T47D (cell line): ENCODE measurements at regions not wholly inside any gene's neighbourhood (a gene's known extent, or its start where the extent isn't known, plus 50 kb on each side); places are given as distances from the start of the nearest gene placed in this dataset.

Experiments used
- DNase-seq, 2 experiments: peaks; one replicate each; pipeline versions ENCODE4 v3.0.0 to v3.0.0-alpha.2; 2011 to 2012; ENCODE audit warnings: low read depth in 1 of 2, low spot score in 1 of 2
- JUND ChIP-seq: IDR thresholded peaks from 2 replicates; pipeline ENCODE4 v1.6.1; 2012; ENCODE audit warnings: low read depth
- in situ Hi-C: cut with HindIII; loops from 2 replicates; pipeline ENCODE4 v1.10.0; 2016; ENCODE audit warnings: low sequenced_read_pairs, low pct_unique_long_range_greater_than_20kb

DNA sequence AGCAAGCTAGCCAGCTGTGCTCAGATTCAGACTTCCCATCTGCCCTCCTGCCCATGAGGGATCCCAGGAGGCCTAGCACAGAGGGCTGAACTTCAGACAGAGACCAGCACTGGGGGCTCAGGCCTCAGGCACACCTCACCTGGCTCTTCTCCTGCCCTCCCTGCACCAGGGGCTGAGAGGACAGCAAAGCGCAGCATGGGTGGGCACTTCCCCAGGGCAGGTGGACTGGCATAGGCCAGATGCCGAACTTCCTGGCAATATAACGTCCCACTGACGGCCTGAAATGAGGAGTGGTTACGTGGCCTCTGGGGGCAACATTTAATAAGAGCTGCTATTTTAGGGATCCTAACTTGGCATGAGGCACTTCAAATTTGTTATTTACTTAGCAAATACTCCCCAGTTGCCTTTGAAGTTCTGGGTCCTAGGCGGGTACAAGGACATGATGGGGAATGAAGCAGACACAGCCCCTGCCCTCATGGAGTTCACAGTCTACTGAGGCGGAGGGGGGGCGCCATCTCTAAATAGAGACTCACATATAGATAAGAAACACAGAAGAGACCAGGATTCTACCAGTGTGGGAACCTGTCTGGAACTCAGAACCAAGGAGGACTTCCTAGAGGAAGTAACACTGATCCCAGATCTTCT, 101.8 kb upstream of the ZMIZ1 start:
- in situ Hi-C loops: no loop called here
- no peak for DNase-seq
- no peak for TF ChIP-seq JUND

DNA sequence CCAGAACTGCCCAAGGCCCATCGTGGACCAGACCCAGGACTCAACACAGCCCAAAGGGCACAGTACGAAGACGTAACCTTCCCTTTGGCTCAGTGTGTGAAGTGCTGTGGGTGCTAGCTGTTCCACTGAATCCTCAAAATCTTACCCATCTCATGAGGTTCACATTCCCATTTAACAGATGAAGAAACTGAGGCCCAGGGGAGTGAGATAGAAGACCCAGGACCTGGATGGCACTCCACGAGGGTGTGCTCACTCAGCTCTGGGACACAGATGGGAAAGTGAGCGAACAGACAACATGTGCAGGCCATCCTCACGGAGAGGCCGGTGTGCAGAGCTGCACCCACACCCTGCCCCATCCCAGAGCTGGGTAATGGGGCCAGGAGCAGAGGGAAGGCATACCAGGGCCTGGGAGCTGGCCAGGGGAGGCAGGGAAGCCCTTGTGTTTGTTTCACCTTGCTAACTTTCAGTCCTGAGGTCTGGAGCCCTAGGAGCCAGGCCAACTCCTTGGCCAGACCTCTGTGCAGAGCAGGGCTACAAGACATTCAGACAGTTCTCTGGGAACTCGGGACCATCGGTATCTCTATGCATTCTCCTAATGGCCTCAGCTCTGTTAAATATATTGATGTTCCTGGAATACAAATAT, 100.3 kb upstream of the ZMIZ1 start:
- no peak for TF ChIP-seq JUND
- DNase-seq: no peak
- in situ Hi-C loops: no loop called here

DNA sequence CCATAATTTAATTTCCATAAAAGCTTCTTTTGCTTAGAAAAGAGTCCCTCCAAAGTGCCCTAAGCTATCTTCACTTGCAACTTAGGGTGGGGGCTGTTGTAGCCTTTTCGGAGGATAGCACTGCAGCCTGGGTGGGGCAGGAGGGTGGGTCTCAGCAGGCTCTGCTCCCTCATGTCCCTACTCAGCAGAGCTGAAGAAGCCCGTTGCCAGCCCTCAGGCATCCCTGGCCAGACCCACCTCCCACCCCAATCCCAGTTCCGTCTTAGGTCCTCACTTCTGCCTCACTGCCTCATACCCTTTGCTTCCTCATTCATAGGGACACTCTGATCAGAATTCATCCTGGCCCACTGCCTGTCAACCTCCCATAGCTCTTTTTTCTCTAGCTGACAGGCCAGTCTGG, 99.8 kb upstream of the ZMIZ1 start:
- DNase-seq: no peak
- no peak for TF ChIP-seq JUND
- in situ Hi-C loops: no loop called here

DNA sequence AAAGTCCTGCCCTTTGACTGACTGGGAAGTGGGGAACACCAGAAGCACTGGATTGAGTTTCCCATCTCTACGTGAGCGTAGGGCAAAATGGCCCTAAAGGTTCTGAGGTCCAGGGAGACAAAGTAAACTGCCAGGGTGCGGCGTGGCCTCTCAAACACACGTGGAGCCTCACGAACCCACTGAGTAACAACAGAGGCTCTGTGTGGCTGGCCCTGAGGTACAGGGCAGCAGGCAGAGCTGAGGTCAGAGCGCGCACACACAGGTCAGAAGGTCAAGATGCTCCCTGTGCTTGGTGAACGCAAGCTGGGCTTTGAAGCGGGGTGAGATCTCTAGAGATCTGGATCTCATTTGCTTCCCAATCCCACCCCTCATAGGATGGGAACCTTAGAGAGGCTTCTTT, 99.0 kb upstream of the ZMIZ1 start:
- TF ChIP-seq JUND: no peak
- in situ Hi-C loops: no loop called here
- DNase-seq: no peak

DNA sequence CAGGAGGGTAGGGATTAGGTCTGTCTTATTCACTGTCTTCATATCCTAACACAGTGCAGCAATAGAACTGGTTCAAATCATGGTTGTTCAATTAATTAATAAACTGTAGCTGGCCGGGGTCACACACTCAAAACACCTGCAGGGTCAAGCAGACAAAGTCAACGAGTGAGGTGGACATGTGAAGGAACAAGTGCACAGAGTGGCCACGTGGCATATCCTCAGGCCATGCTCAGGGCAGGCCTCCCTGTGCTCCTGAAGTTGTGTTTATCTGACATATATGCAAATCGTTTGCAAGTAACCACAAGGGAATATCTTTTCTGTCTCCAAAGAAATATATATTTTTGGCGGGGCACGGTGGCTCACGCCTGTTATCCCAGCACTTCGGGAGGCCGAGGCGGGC, 98.5 kb upstream of the ZMIZ1 start:
- TF ChIP-seq JUND: no peak
- DNase-seq: no peak
- in situ Hi-C loops: no loop called here

DNA sequence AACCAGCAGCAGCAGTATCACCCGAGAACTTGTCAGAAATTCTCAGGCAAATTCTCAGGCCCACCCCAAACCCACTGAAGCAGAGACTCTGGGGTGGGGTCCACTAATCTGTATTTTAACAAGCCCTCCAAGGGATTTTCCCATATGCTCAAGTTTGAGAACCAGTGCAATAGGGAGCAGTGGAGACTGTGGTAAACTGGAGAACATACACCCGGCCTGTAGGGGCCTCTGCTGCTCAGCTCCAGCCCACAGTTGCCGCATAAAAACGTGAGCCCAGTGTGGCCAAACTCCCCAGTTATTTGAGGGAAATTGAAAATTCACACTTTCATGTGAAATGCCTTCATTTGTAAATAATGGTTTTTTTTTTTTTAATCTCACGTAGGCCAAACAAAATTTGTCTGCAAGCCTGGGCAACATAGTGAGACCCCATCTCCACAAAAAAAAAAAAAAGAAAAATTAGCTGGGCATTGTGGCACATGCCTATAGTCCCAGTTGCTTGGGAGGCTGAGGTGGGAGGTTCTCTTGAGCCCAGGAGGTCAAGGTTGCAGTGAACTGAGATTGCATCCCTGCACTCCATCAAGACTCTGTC, 97.6 kb upstream of the ZMIZ1 start:
- no peak for DNase-seq
- in situ Hi-C loops: no loop called here
- TF ChIP-seq JUND: no peak

DNA sequence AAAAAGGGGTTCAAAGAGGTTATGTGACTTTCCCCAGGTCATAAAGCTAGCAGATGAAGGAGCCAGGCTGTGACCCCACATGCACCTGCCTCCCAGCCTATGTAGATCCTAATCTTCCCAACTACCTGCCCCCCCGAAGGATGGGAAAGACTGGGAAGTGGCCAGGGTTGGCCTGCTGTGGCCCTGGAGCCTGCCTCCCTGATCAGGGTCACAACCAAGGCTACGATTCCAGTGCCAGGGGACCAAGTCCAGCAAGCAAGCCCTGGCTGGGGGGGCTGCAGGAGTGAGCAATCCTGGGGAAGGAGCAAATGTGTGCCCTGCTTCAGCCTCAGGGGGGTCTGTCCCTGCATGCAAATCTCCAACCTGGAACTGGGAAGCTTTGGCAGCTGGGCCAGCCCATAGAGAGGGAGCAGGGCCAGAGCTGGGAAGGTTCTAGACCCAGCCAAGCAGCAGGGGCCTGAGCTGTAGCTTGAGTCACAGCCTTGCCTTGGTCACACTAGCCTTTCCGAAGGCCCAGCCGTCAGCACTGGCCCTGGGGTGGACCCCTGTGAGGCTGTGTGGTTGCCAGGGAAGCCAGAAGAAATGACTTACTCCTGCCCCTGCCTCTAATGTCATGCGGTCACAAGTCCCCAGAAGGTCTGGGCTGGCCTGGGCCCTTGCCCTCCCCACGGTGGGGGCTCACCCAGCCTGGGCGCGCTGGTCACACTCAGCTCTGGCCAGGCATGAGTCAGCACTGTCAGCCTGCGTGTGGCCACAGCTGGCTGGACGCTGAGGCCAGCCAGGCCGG, 96.4 kb upstream of the ZMIZ1 start:
- peak in 1 of 2 experiments; percentile 53 for DNase-seq
- no peak for TF ChIP-seq JUND
- in situ Hi-C loops: no loop called here

DNA sequence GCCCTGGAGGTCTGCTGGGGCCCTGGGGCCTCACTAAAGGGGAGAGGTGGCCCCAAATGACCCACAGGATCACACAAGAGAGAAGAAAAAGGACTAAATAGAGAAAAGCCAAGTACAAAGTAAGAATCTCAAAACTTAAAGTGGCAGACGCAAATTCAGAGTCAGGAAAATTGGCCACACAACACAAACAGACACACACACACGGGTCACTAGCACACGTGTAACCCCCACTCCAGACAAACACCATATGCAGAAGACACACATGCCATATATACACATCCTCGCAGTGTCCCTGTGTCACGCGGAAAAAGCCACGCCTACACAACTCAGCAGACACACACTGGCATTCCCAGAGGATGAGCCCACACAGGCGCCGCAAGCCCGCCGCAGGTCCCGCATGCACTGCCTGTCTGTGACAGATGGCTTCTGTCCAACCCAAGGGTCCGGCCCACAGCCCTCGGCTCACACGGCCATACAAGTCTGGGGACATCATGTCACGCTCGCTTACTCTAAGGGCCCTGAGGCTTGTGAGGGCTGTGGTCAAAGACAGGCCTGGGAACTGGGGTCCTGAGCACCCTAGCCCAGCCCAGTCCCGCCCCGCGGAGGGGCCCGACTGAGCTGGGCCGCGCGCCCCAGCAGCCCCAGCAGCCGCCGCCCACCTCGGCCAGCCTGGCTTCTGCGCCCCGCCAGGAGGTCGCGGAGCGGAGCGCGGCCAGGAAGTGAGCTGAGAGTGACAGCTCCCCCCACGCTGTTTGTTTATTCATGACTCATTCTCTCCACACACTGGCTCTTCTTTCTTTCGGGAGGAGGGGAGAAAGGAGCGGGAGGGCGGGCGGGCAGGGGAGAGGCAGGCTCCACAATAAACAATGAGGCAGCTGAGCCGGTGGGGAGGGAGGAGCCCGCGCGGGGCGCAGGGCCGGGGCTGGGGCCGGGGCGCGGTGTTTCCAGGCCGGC, 95.5 kb upstream of the ZMIZ1 start:
- in situ Hi-C loops: no loop called here
- DNase-seq: peak; percentile 96 to 97
- TF ChIP-seq JUND: no peak

DNA sequence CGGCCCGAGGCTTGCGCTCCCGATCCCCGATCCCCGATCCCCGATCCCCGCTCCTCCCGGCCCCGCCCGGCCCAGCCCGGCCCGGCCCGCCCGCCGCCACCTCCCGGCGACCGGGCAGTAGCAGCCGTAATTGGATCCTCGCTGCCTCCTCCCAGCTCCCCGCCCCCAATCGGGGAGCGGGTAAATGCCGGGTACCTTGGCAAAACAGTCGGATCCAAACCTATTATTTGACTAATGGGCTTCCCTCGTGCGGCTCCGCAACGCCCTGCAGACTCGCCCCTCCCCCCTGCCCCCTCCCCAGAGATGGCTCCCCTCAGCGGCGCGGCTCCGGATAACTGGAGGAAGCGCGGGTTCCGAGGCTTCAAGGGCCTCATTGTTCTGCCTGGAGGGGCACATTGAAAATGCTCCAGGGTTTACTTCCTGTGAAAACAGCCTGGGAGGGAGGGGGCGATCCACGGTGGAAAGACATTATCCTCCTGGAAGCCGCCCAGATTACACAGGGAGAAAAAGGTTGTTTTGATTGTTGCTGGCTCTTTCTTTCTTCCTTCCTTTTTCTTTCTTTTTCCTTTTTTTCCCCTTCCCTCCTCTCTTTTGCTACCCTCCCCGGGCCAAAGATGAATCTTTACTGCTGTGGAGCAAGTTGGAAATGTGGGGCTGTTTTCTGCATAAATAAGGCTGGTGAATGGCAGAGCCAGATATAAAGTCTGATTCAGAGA, 94.7 kb upstream of the ZMIZ1 start:
- no peak for TF ChIP-seq JUND
- in situ Hi-C loops: no loop called here
- DNase-seq: peak; percentile 87

DNA sequence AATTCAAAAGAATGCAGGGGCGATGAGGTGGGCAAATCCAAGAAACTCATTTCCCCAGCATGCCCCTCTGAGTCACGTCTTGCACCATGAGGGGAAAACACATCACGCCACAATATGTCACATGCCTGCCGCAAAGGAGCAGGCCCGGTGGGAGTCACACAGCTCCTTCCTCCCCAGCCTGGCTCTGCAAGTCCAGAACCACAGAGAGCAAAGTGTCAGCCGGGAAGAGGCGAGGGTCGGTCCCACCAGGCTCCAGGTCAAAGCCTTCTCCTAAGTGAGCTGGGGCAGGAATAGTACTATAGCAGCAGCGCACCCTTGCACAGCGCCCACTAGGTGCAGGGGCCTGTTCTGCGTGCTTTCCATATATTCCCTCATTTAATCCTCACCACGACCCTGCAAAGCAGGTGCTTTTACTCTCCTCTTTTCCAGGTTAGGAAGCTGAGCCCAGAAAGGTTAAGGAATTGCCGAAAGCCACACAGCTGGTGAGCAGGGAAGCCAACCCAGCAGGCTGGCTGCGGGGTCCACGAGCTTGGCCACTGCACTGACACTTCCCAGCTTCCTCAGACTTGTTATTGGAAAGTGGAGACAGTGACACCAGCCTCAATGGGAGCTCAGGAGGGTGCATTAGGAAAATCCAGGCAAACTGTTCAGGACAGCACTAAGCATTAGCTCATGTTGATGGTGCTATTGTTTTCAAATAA, 94.0 kb upstream of the ZMIZ1 start:
- no peak for TF ChIP-seq JUND
- DNase-seq: peak in 1 of 2 experiments; percentile 71
- in situ Hi-C loops: no loop called here

DNA sequence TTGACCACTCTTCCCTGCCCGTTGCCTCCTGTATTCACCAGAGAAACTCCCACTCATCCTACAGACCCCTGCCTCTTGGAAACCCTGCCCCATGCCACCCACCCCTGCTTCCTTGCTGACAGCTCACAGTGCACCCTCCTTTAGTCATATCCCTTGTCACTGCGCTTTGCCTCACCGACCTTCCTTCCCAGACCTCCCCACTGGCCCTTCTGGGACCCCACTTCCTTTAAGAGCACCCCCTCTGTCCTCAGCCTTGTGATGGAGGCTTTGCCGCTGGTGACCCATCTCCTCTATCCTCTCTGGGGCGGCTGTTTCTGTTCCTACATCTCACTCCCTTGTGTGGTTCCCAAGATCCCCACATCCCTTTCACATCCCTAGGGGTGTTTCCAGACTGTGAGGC, 92.8 kb upstream of the ZMIZ1 start:
- in situ Hi-C loops: no loop called here
- no peak for DNase-seq
- no peak for TF ChIP-seq JUND
